ENCODE measurements at regions not wholly inside any gene's neighbourhood (a gene's known extent, or its start where the extent isn't known, plus 50 kb on each side); places are given as distances from the start of the nearest gene placed in this dataset.

DNA sequence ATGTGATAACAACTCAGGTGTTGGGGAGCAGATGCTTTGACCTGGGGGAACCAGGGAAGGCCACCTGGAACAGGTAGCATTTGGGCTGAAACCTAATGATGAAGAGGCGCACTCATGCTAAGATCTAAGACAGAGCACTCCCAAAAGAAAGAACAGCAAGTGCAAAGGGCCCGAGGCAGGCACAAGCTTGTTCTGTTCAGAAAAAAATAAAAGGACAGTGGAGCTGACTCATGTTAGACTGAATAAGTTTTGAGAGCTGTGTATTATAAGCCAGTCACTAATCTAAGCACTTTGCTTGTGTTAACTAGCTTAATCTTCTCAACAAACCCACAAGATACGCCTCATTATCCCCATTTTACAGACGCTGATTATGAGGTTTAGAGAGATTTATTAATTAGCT is 90.1 kb downstream of the MATN1 start:
- H3K27me3 Mint-ChIP-seq (ENCODE audit: insufficient read depth): peaks cover 1% of the 10 kb centered on the region
- DNase-seq (ENCODE audit: low spot score): no peak
- H3K4me3 Mint-ChIP-seq: no peak overlapping the region
- intact Hi-C loops (cut with micrococcal nuclease): no loop called here
- no peaks in the 10 kb centered on the region for H3K36me3 Mint-ChIP-seq (ENCODE audit: low read depth)
- no peak overlapping the region for H3K27ac Mint-ChIP-seq
- no peaks in the 10 kb centered on the region for H3K4me1 Mint-ChIP-seq (ENCODE audit: low read depth)
- no peaks in the 10 kb centered on the region for H3K9me3 Mint-ChIP-seq

DNA sequence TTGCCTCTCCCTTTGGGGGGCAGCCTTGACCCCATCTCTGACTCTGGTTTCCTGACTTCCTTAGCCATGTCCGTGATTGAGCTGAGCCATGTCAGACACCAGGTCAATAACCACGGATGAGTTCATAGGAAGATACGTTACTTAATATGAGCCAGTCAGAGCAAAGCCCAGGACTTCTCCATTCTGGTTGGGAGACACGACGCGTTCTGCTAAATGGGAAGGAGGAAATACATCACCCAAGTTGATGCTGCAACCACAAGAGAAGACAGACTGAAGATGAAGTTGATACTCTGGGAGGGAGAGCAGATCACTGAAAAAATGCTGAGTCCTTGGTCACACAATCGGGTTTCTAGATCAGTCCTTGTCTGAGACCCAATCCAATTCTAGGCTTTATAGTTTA is 90.9 kb downstream of the MATN1 start:
- Mint-ChIP-seq H3K9me3 (peaks cover 5% of the 10 kb centered on the region), H3K27me3 (ENCODE audit: insufficient read depth) (peaks cover 1% of the 10 kb centered on the region), H3K36me3 (ENCODE audit: low read depth) (no peaks in the 10 kb centered on the region), H3K4me3 (no peak overlapping the region), H3K27ac (no peak overlapping the region), H3K4me1 (ENCODE audit: low read depth) (no peaks in the 10 kb centered on the region)
- no peak for DNase-seq (ENCODE audit: low spot score)
- intact Hi-C loops (cut with micrococcal nuclease): no loop called here

DNA sequence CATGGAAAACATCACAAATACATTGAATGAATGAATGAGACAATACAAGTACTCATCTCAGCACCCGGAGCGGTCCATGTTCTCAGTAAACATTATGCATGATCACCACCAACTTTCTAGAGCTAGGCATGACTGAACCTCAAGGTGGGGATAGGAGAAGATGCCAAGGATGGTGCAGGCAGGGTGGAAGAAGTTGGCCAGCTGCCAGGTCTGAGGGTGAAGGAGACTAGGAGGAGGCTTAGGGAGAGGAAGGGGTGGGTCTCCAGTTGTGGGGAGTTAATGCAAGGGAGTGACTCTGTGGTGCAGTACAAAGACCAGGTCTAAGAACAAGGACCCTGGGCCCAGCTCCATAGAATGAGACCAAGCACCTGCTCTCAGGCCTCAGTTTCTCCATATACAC is 91.7 kb downstream of the MATN1 start:
- Mint-ChIP-seq H3K27me3 (ENCODE audit: insufficient read depth) (peaks cover 3% of the 10 kb centered on the region), H3K27ac (no peak overlapping the region), H3K9me3 (peaks cover 11% of the 10 kb centered on the region), H3K4me1 (ENCODE audit: low read depth) (no peaks in the 10 kb centered on the region), H3K4me3 (no peak overlapping the region), H3K36me3 (ENCODE audit: low read depth) (no peaks in the 10 kb centered on the region)
- intact Hi-C loops (cut with micrococcal nuclease): no loop called here
- no peak for DNase-seq (ENCODE audit: low spot score)

DNA sequence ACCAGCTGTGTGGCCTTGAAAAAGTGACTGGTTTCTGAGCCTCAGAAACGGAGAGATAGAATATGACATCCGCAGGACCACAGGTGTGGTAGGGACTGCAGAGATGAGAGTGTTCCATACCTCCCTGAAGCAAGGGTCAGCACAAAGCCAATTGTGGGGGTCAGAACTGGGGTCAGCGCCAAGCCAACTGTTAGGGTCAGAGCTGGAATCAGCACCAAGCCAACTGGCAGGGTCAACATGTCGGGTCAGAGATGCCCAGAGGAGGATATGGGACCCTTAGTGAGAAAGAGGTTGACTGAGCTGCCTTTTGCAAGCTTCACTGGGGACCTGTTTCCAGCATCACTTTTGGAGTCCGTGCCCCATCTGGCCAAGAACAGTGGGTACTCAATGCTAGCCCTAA is 93.9 kb downstream of the MATN1 start:
- H3K27ac Mint-ChIP-seq: no peak overlapping the region
- H3K27me3 Mint-ChIP-seq (ENCODE audit: insufficient read depth): peaks cover 3% of the 10 kb centered on the region
- DNase-seq (ENCODE audit: low spot score): no peak
- peaks cover 11% of the 10 kb centered on the region for H3K9me3 Mint-ChIP-seq
- H3K36me3 Mint-ChIP-seq (ENCODE audit: low read depth): no peaks in the 10 kb centered on the region
- H3K4me3 Mint-ChIP-seq: no peak overlapping the region
- H3K4me1 Mint-ChIP-seq (ENCODE audit: low read depth): no peaks in the 10 kb centered on the region
- intact Hi-C loops (cut with micrococcal nuclease): no loop called here

DNA sequence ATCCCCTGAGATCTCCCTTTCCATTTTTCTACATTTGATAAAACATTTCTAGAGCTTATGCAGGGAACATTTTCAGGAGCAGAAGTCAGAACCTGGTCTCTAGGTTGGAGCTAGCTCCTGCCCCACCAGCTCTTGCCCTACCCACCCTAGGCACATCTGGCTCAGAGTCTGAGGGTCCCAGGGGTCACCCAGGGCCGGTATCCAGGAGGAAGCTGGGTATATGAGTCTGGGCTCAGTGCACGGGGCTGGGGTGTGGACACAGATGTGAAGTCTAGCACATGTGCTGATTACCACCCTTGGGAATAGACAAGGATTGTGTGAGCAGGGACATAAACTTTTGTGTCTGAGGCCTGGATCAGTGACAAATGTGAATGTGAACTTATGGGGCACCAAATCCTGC is 95.4 kb downstream of the MATN1 start:
- intact Hi-C loops (cut with micrococcal nuclease): no loop called here
- Mint-ChIP-seq H3K27me3 (ENCODE audit: insufficient read depth) (peaks cover 3% of the 10 kb centered on the region), H3K4me1 (ENCODE audit: low read depth) (no peaks in the 10 kb centered on the region), H3K9me3 (peaks cover 20% of the 10 kb centered on the region), H3K36me3 (ENCODE audit: low read depth) (no peaks in the 10 kb centered on the region), H3K4me3 (no peak overlapping the region), H3K27ac (no peak overlapping the region)
- no peak for DNase-seq (ENCODE audit: low spot score)

DNA sequence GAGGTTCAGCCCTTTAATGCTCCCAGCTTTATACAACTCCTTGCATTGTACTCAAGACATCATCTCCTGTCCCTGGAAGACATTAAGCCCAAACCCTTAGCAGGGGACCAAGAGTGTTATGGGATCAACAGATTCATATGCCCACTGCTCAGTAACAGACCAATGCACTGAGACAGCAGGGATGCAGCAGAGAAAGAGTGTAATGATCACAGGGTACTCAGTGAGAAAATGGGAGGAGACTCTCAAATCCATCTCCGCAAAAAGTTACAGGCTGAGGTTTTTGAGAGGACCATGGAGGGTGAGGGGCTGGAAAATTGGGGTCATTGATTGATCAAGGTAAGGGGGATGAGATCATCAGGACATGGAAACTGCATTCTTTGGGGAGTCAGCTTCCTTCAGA is 96.2 kb downstream of the MATN1 start:
- no peak for DNase-seq (ENCODE audit: low spot score)
- H3K27ac Mint-ChIP-seq: no peak overlapping the region
- H3K4me3 Mint-ChIP-seq: no peak overlapping the region
- intact Hi-C loops (cut with micrococcal nuclease): no loop called here
- no peaks in the 10 kb centered on the region for H3K36me3 Mint-ChIP-seq (ENCODE audit: low read depth)
- peaks cover 22% of the 10 kb centered on the region for H3K9me3 Mint-ChIP-seq
- H3K4me1 Mint-ChIP-seq (ENCODE audit: low read depth): no peaks in the 10 kb centered on the region
- peaks cover 1% of the 10 kb centered on the region for H3K27me3 Mint-ChIP-seq (ENCODE audit: insufficient read depth)

DNA sequence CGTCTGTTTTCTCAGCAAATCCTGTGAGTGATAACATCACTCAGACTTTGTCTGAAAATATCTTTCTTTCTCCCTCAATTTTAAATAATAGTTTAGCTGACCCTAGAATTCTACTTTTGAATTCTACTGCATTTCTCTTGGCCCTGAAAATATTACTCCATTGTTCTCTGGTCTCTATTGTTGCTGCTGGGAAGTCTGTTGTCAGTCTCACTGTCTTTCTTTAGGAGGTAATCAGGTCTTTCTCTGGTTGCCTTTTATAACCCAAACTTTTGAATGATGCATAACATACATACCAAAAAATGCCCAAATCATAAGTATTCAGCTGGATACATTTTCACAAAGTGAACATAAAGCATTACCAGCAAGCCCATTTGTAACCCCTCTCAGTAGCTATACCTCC is 100.0 kb downstream of the MATN1 start:
- H3K27me3 Mint-ChIP-seq (ENCODE audit: insufficient read depth): peaks cover 2% of the 10 kb centered on the region
- no peak overlapping the region for H3K4me3 Mint-ChIP-seq
- intact Hi-C loops (cut with micrococcal nuclease): no loop called here
- no peak for DNase-seq (ENCODE audit: low spot score)
- H3K4me1 Mint-ChIP-seq (ENCODE audit: low read depth): peaks cover 2% of the 10 kb centered on the region
- H3K27ac Mint-ChIP-seq: no peak overlapping the region
- H3K36me3 Mint-ChIP-seq (ENCODE audit: low read depth): no peaks in the 10 kb centered on the region
- H3K9me3 Mint-ChIP-seq: peaks cover 22% of the 10 kb centered on the region

DNA sequence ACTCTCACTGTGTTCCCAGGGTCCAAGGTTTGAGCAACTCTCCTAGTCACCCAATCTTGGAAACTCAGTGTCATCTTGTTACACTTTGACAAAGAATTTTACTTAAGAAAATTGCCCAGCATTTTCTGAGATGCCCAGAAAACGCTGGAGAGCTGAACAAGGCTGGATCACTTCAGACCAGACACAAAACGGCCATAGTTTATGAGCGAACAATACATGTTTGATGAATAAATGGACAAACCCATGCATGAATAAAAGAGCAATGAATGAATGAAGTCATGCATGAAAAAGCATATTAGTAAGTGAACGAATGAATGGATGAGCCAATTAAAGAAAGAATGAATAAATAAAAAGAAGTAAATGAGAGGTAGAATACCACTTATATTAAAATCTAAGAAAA is 103.8 kb downstream of the MATN1 start:
- Mint-ChIP-seq H3K27me3 (ENCODE audit: insufficient read depth) (peaks cover 4% of the 10 kb centered on the region), H3K4me1 (ENCODE audit: low read depth) (peaks cover 5% of the 10 kb centered on the region), H3K4me3 (no peak overlapping the region), H3K27ac (no peak overlapping the region), H3K36me3 (ENCODE audit: low read depth) (no peaks in the 10 kb centered on the region), H3K9me3 (peaks cover 11% of the 10 kb centered on the region)
- intact Hi-C loops (cut with micrococcal nuclease): no loop called here
- no peak for DNase-seq (ENCODE audit: low spot score)

DNA sequence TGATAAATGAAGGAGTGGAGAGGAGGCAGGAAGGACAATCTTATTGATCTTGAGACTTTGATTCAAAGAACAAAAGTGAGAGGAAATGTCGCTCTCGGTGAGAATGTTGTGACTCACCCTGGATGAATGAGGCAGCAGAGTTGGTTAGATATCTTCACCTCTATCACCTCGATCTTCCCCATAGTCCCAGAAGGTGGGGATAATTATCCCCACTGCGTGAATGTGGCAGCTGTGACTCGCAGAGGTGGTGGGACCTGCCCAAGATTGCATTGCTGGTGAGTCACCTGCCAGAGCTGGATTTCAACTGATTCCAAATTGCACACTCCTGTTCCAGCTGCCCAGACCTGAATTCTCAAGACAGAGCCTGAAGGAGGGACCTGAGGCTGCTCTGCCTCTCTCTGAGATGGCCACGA is 105.0 kb downstream of the MATN1 start:
- H3K9me3 Mint-ChIP-seq: peaks cover 5% of the 10 kb centered on the region
- no peak overlapping the region for H3K27ac Mint-ChIP-seq
- H3K27me3 Mint-ChIP-seq (ENCODE audit: insufficient read depth): peaks cover 4% of the 10 kb centered on the region
- DNase-seq (ENCODE audit: low spot score): no peak
- H3K4me3 Mint-ChIP-seq: no peak overlapping the region
- H3K36me3 Mint-ChIP-seq (ENCODE audit: low read depth): no peaks in the 10 kb centered on the region
- intact Hi-C loops (cut with micrococcal nuclease): no loop called here
- H3K4me1 Mint-ChIP-seq (ENCODE audit: low read depth): peaks cover 5% of the 10 kb centered on the region

DNA sequence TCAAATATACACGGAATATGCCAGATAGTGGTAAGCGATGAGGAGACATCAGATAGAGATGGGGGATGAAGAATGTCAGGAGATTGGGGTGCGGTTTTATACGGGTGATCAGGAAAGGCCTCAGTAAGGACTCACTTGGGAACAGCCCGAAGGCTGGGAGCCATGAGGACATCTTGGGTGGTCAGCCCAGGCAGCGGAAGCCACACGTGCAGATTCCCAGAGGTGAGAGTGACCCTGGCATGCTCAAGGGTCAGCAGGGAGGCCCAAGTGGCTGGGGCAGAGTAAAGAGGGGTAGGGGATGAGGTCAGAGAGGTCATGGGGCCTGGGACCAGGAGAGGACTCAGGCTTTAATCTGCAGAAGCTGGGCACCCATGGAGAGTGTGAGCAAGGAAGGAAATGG is 106.6 kb downstream of the MATN1 start:
- intact Hi-C loops (cut with micrococcal nuclease): no loop called here
- Mint-ChIP-seq H3K27ac (no peak overlapping the region), H3K4me3 (no peak overlapping the region), H3K9me3 (no peaks in the 10 kb centered on the region), H3K4me1 (ENCODE audit: low read depth) (peaks cover 5% of the 10 kb centered on the region), H3K36me3 (ENCODE audit: low read depth) (no peaks in the 10 kb centered on the region), H3K27me3 (ENCODE audit: insufficient read depth) (peaks cover 4% of the 10 kb centered on the region)
- no peak for DNase-seq (ENCODE audit: low spot score)

DNA sequence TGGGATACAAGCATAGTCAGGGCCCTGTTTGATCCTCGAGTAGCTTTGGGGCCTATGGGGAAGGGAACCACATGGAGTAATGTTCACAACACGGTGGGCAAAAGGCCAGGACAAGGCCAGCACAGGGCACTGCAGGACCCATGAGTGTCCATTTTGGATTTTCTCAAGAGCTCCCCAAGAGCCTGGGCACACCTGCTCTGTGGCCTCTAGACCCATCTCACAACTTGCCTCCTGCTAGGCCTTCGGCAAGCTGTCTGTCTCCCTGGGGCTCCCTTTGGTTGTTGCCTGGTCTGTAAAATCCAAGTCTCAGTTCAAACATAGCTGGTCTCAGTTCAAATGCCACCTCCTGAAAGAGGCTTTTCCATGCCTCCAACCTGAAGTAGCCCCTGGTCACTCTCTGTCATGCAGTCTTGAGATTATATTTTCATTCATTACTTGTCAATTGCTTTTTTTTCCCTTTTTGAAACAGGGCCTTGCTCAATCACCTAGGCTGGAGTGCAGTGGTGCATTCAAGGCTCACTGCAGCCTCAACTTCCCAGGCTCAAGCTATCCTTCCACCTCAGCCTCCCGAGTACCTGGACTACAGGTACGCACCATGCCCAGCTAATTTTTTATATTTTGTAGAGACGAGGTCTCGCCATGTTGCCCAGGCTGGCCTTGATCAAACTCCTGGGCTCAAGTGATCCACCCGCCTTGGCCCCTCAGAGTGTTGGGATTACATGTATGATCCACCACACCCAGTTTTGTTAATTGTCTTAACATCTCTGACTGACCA is 107.4 kb downstream of the MATN1 start:
- H3K27me3 Mint-ChIP-seq (ENCODE audit: insufficient read depth): peaks cover 4% of the 10 kb centered on the region
- DNase-seq (ENCODE audit: low spot score): no peak
- H3K9me3 Mint-ChIP-seq: no peaks in the 10 kb centered on the region
- no peak overlapping the region for H3K27ac Mint-ChIP-seq
- intact Hi-C loops (cut with micrococcal nuclease): no loop called here
- no peaks in the 10 kb centered on the region for H3K36me3 Mint-ChIP-seq (ENCODE audit: low read depth)
- no peak overlapping the region for H3K4me3 Mint-ChIP-seq
- H3K4me1 Mint-ChIP-seq (ENCODE audit: low read depth): peaks cover 5% of the 10 kb centered on the region

DNA sequence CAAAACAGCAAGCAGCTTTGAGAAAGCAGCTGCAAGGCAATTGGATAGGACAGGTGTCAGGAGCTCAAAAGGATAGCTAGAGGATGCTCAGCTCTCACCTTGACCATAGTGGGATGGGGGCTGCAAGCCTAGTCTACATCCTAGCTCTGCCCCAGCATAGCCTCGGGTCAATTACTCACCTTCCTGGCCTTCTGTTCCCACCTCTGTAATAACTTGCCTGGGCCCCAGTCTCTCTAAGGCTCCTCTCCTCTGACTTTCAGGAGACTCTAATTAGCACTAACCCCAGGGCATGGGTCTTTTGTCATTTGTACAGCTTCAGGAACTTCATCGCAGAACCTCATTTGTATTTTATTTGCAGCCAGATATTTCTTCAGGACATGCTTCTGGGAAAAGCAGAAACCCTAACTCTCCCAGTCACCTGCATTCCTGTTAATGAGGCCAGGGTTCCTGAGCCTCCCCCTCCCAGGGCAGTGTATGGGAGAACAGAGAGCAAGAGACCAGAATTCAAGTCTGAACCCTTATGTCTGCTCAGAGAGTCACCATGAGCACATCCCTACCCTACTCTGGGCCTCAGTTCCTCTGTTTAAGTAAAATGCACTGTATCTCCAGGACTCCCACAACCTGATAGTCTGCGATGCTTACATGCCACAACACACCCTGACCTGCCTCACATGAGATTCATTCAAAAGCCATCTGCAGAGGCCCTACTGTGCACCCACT is 108.1 kb downstream of the MATN1 start:
- intact Hi-C loops (cut with micrococcal nuclease): no loop called here
- DNase-seq (ENCODE audit: low spot score): no peak
- no peaks in the 10 kb centered on the region for H3K9me3 Mint-ChIP-seq
- peaks cover 5% of the 10 kb centered on the region for H3K4me1 Mint-ChIP-seq (ENCODE audit: low read depth)
- no peak overlapping the region for H3K4me3 Mint-ChIP-seq
- no peak overlapping the region for H3K27ac Mint-ChIP-seq
- H3K27me3 Mint-ChIP-seq (ENCODE audit: insufficient read depth): peaks cover 4% of the 10 kb centered on the region
- no peaks in the 10 kb centered on the region for H3K36me3 Mint-ChIP-seq (ENCODE audit: low read depth)

DNA sequence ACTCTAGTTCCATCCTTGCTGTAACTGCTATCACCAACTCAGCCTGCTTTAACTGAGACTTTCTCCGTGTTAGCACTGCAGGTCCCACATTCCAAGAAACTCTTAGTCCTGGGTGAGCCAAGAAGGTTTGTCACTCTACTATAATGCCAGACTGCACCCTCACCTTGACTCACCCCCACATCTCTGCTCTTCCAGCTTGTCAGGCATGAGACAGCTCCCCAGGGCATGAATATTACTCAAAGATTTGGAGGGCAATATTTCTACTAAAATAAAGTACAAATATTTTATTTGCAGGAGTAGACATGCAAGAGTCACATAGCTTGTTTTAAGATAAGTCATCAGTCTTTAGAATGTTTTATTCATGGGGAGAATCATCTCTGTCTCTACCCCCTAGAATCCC is 110.2 kb downstream of the MATN1 start:
- peaks cover under 1% of the 10 kb centered on the region for H3K4me1 Mint-ChIP-seq (ENCODE audit: low read depth)
- H3K27me3 Mint-ChIP-seq (ENCODE audit: insufficient read depth): peaks cover 2% of the 10 kb centered on the region
- no peaks in the 10 kb centered on the region for H3K36me3 Mint-ChIP-seq (ENCODE audit: low read depth)
- intact Hi-C loops (cut with micrococcal nuclease): no loop called here
- H3K4me3 Mint-ChIP-seq: no peak overlapping the region
- H3K27ac Mint-ChIP-seq: no peak overlapping the region
- DNase-seq (ENCODE audit: low spot score): no peak
- H3K9me3 Mint-ChIP-seq: no peaks in the 10 kb centered on the region

All from activated T-helper 1 cell treated with anti-CD3 and anti-CD28 coated beads, Interleukin-12 subunit alpha, Interleukin-12 subunit beta, Interleukin-2, Interleukin-4 antibody, amounts not matched to agents 30 ng/mL and 10 ng/mL and 1 ng/mL, durations not matched to agents 14 hours and 24 hours and 36 hours (primary cell).